DOHH2 (cell line): ENCODE measurements at regions not wholly inside any gene's neighbourhood (a gene's known extent, or its start where the extent isn't known, plus 50 kb on each side); places are given as distances from the start of the nearest gene placed in this dataset.

Experiments
- CTCF ChIP-seq: fragments of 200-600 bp; sonication (generic); IDR thresholded peaks from one replicate; pipeline ENCODE4 v1.5.1; 2014; ENCODE audit warnings: antibody characterized with exemption, mild to moderate bottlenecking, low read depth, low read length; ENCODE audit not compliant: poor library complexity, severe bottlenecking
- EZH2phosphoT487 ChIP-seq: fragments of 200-600 bp; sonication (generic); IDR thresholded peaks from 2 replicates; pipeline ENCODE4 v1.6.1; 2017; ENCODE audit warnings: borderline replicate concordance, mild to moderate bottlenecking, antibody characterized with exemption, low read length, moderate library complexity, mixed read lengths

- TF ChIP-seq CTCF (no peak), EZH2phosphoT487 (no peak)
Measured at GRCh38 chr3:173199568-173199967, 58.5 kb upstream of the SPATA16 start.
